ENCODE measurements at regions not wholly inside any gene's neighbourhood (a gene's known extent, or its start where the extent isn't known, plus 50 kb on each side); places are given as distances from the start of the nearest gene placed in this dataset.
"Not testable (repeated sequence)": the region's sequence is repeated elsewhere in the genome, so short reads cannot be mapped to it uniquely, and the experiment has no call there.

DNA sequence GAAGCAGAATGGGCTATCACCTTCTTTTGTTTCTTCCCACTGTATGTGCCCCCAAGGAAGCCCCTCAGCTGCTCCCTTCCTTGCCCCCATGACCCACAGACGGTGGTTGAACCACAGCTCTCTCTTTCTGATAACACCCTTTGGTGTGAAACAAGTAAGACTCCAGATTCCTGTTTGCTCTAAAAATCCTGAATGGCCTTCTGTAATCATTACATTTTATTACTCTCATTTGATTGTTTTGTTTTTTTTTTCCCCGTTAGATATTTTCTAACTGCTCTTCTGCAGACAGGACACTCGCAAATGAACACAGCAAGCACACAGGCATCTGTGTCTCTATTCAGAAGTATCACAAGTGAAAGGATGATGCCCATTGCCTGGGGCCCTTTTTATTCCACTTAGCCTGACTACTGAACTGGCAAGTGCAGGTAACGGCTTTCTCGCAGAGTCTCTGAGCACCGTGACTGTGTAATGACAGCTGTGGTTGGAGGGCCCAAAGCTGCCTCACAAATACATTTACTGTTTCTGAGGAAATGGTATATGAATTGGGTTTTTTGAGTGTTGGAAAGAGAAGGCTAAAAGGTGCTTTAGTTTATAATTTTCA, 59.3 kb downstream of the OXGR1 start:
- no peaks in the 10 kb centered on the region for H3K36me3 ChIP-seq (ENCODE audit: control insufficient read depth in 2 of 2, extremely low read depth in 1 of 2, insufficient read depth in 1 of 2, low read length in 1 of 2)
- H3K27ac ChIP-seq (ENCODE audit: low read length) = no peak overlapping the region
- H3K4me3 Mint-ChIP-seq = no peak overlapping the region
- H3K4me1 Mint-ChIP-seq = no peaks in the 10 kb centered on the region
- CTCF ChIA-PET = no interaction called here
- no peaks in the 10 kb centered on the region for H3K9me3 ChIP-seq
- H3K27me3 Mint-ChIP-seq = no peaks in the 10 kb centered on the region
- H3K27me3 ChIP-seq (replicated peaks in 1 of 2; ENCODE audit: control insufficient read depth in 2 of 2, extremely low read depth in 1 of 2, insufficient read depth in 2 of 2, low read length in 1 of 2) = no peaks in the 10 kb centered on the region
- H3K9me3 Mint-ChIP-seq = no peaks in the 10 kb centered on the region
- no peak overlapping the region for H3K27ac Mint-ChIP-seq
- H3K4me3 ChIP-seq (ENCODE audit: control insufficient read depth in 1 of 2, extremely low read depth in 1 of 2, low read length in 1 of 2) = no peak overlapping the region
- POLR2A ChIA-PET = no interaction called here
- H3K36me3 Mint-ChIP-seq = no peaks in the 10 kb centered on the region
- H3K4me1 ChIP-seq (ENCODE audit: control insufficient read depth in 1 of 2, extremely low read depth in 1 of 2, insufficient read depth in 2 of 2, low read length in 2 of 2) = no peaks in the 10 kb centered on the region
- DNase-seq (no peak), ATAC-seq (replicated peaks in 1 of 4) (no peak)
- WGBS (ENCODE audit: insufficient coverage) = no CpG with 5 or more reads among the region's 6 CpGs

DNA sequence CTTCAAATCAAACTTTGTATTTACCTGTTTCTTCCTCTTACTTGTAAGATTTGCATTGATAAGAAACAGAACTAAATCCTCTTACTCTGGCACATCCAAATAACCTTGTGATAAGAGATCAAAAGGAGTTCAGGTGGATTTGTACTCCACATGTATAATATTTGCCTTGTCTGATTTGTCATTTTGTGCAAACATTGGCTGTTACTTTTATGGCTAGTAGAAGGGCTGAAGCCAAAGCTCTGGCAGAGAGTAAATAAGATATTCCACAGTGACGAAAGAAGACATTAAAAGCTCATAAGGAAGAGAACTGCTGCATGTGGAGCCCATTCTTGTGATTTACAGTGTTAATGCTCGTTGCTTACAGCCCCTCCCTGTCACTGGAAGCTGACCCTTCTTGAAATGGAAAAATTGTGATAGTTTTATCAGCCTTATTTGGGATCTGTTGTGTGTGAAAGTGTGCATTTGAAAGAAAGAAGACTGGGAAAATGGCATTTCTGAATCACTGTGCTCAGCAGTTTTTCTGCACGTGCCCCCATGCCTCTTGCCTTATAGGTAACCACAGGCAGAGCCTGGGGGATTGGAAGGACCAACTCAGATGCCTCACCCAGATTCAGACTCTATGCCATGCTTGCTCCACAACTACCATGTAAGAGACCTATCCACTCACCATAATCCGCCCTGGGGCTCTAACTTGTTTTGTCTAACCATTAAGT, 68.2 kb downstream of the OXGR1 start:
- Mint-ChIP-seq H3K9me3 (peaks cover 11 to 24% (median 13%) of the 10 kb centered on the region in 3 donors), H3K27ac (no peak overlapping the region), H3K36me3 (no peaks in the 10 kb centered on the region), H3K27me3 (no peaks in the 10 kb centered on the region), H3K4me3 (no peak overlapping the region), H3K4me1 (no peaks in the 10 kb centered on the region)
- ATAC-seq (replicated peaks in 1 of 4) (no peak), DNase-seq (no peak)
- Histone ChIP-seq H3K4me1 (ENCODE audit: control insufficient read depth in 1 of 2, extremely low read depth in 1 of 2, insufficient read depth in 2 of 2, low read length in 2 of 2) (no peaks in the 10 kb centered on the region), H3K9me3 (no peaks in the 10 kb centered on the region), H3K27ac (ENCODE audit: low read length) (no peak overlapping the region), H3K4me3 (ENCODE audit: control insufficient read depth in 1 of 2, extremely low read depth in 1 of 2, low read length in 1 of 2) (no peak overlapping the region), H3K27me3 (replicated peaks in 1 of 2; ENCODE audit: control insufficient read depth in 2 of 2, extremely low read depth in 1 of 2, insufficient read depth in 2 of 2, low read length in 1 of 2) (no peaks in the 10 kb centered on the region), H3K36me3 (ENCODE audit: control insufficient read depth in 2 of 2, extremely low read depth in 1 of 2, insufficient read depth in 1 of 2, low read length in 1 of 2) (no peaks in the 10 kb centered on the region)
- ChIA-PET CTCF (interaction anchor here in 1 of 2 donors (0.6 kb wide), 1 partner anchor 386 kb away, joined by 3 read pairs; no protein-coding TSS in a partner anchor), POLR2A (no interaction called here)
- WGBS (ENCODE audit: insufficient coverage) = 46% methylated on average over 3 of the region's 4 CpGs

DNA sequence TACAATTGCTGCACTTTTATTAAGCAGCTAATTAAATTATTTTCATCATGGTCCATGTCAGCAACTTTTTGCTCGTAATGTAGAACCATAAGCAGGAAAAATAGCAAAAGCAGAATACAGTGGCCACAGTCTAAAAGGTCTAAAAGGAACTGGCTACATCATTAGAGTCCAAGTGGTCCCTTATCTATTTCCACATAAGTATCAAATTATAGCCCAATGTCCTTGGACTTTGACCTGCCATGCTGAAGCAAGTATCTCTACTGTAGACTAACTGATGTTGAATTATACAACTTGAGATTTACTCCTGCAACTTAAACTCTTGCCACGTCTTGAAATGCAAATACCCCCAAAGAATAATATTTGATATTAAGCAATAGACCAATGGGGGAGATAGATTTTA, 68.8 kb downstream of the OXGR1 start:
- WGBS (ENCODE audit: insufficient coverage) = 50% methylated on average over 1 of the region's 2 CpGs
- no peak overlapping the region for H3K27ac Mint-ChIP-seq
- H3K27me3 Mint-ChIP-seq = no peaks in the 10 kb centered on the region

DNA sequence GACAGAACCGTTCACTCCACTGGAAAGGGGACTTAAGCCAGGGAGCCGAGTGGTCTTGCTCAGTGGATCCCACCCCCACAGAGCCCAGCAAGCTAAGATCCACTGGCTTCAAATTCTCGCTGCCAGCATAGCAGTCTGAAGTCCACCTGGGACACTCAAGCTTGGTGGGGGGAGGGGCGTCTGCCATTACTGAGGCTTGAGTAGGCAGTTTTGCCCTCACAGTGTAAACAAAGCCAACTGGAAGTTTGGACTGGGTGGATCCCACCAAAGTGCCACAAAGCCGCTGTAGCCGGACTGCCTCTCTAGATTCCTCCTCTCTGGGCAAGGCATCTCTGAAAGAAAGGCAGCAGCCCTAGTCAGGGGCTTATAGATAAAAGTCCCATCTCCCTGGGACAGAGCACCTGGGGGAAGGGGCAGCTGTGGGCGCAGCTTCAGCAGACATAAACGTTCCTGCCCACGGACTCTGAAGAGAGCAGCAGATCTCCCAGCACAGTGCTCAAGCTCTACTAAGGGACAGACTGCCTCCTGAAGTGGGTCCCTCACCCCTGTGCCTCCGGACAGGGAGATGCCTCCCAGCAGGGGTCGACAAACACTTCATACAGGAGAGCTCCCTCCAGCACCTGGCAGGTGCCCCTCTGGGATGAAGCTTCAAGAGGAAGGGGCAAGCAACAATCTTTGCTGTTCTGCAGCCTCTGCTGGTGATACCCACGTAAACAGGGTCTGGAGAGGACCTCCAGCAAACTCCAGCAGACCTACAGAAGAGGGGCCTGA, 75.2 kb downstream of the OXGR1 start:
- ATAC-seq (replicated peaks in 1 of 4); POLR2A ChIA-PET; H3K4me3 ChIP-seq (ENCODE audit: control insufficient read depth in 1 of 2, extremely low read depth in 1 of 2, low read length in 1 of 2); H3K9me3 ChIP-seq; H3K4me1 Mint-ChIP-seq; H3K4me1 ChIP-seq (ENCODE audit: control insufficient read depth in 1 of 2, extremely low read depth in 1 of 2, insufficient read depth in 2 of 2, low read length in 2 of 2); H3K36me3 ChIP-seq (ENCODE audit: control insufficient read depth in 2 of 2, extremely low read depth in 1 of 2, insufficient read depth in 1 of 2, low read length in 1 of 2); H3K27me3 Mint-ChIP-seq; H3K36me3 Mint-ChIP-seq; H3K27ac ChIP-seq (ENCODE audit: low read length); H3K27me3 ChIP-seq (replicated peaks in 1 of 2; ENCODE audit: control insufficient read depth in 2 of 2, extremely low read depth in 1 of 2, insufficient read depth in 2 of 2, low read length in 1 of 2); H3K27ac Mint-ChIP-seq; CTCF ChIA-PET; H3K4me3 Mint-ChIP-seq; DNase-seq: not testable (repeated sequence)
- 85% methylated on average over 7 of the region's 12 CpGs for WGBS (ENCODE audit: insufficient coverage)
- H3K9me3 Mint-ChIP-seq = peaks cover 21 to 30% (median 27%) of the 10 kb centered on the region in 3 donors

More for the DNA sequence above, 68.8 kb downstream of the OXGR1 start:
- no peak for DNase-seq
- Histone ChIP-seq H3K27me3 (replicated peaks in 1 of 2; ENCODE audit: control insufficient read depth in 2 of 2, extremely low read depth in 1 of 2, insufficient read depth in 2 of 2, low read length in 1 of 2) (no peaks in the 10 kb centered on the region), H3K4me1 (ENCODE audit: control insufficient read depth in 1 of 2, extremely low read depth in 1 of 2, insufficient read depth in 2 of 2, low read length in 2 of 2) (no peaks in the 10 kb centered on the region), H3K36me3 (ENCODE audit: control insufficient read depth in 2 of 2, extremely low read depth in 1 of 2, insufficient read depth in 1 of 2, low read length in 1 of 2) (no peaks in the 10 kb centered on the region), H3K9me3 (no peaks in the 10 kb centered on the region), H3K27ac (ENCODE audit: low read length) (no peak overlapping the region), H3K4me3 (ENCODE audit: control insufficient read depth in 1 of 2, extremely low read depth in 1 of 2, low read length in 1 of 2) (no peak overlapping the region)
- no peak overlapping the region for H3K4me3 Mint-ChIP-seq
- no peaks in the 10 kb centered on the region for H3K36me3 Mint-ChIP-seq
- ATAC-seq (replicated peaks in 1 of 4) = no peak
- no peaks in the 10 kb centered on the region for H3K4me1 Mint-ChIP-seq
- ChIA-PET POLR2A (no interaction called here), CTCF (no interaction called here)
- H3K9me3 Mint-ChIP-seq = peaks cover 11 to 29% (median 13%) of the 10 kb centered on the region in 3 donors

DNA sequence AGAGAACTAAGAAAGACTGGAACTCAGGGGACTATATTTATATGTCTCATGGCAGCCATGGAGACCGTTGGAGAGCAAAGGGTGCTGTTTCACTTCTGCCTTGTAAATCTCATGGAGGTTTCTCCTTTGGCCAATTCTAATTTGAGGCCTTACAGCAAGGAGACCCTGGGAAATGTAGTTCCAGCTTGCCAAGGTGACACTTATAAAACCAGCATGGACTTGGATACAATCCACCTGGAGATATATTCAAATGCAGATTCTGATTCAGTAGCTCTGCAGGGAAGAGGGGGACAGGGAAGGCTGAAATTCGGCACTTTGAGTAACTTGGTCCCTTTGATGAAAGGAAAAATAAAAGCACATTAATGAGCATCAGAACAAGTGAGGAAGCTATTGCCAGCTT, 90.0 kb downstream of the OXGR1 start:
- ATAC-seq (replicated peaks in 1 of 4) = no peak

DNA sequence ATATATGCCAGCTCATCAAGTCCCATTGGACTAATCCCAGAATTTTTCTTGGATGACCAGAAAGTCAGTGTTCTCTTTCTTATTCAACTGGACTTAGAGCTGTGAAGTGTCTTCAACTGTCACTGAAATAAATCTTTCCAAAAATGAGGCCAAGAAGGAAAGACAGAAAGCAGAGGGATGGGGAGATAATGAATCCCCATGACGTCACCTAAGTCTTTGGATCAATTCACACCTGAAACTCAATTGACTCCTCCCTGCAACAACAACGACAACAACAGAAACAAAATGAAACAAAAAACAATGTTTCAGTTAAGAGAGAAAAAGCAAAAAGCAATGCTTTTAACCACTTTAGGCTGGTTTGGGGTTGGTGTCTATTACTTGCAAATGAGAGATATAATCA, 91.2 kb downstream of the OXGR1 start:
- Mint-ChIP-seq H3K36me3 (no peaks in the 10 kb centered on the region), H3K4me3 (no peak overlapping the region), H3K27me3 (no peaks in the 10 kb centered on the region), H3K9me3 (peaks cover 0 to 8% (median 0%) of the 10 kb centered on the region in 3 donors), H3K27ac (no peak overlapping the region), H3K4me1 (no peaks in the 10 kb centered on the region)
- Histone ChIP-seq H3K27ac (ENCODE audit: low read length) (no peak overlapping the region), H3K27me3 (replicated peaks in 1 of 2; ENCODE audit: control insufficient read depth in 2 of 2, extremely low read depth in 1 of 2, insufficient read depth in 2 of 2, low read length in 1 of 2) (no peaks in the 10 kb centered on the region), H3K36me3 (ENCODE audit: control insufficient read depth in 2 of 2, extremely low read depth in 1 of 2, insufficient read depth in 1 of 2, low read length in 1 of 2) (no peaks in the 10 kb centered on the region), H3K9me3 (no peaks in the 10 kb centered on the region), H3K4me1 (ENCODE audit: control insufficient read depth in 1 of 2, extremely low read depth in 1 of 2, insufficient read depth in 2 of 2, low read length in 2 of 2) (no peaks in the 10 kb centered on the region), H3K4me3 (ENCODE audit: control insufficient read depth in 1 of 2, extremely low read depth in 1 of 2, low read length in 1 of 2) (no peak overlapping the region)
- DNase-seq (no peak), ATAC-seq (replicated peaks in 1 of 4) (no peak)
- no CpG with 5 or more reads among the region's 2 CpGs for WGBS (ENCODE audit: insufficient coverage)
- CTCF ChIA-PET = no interaction called here
- POLR2A ChIA-PET = no interaction called here

More for the DNA sequence above, 90.0 kb downstream of the OXGR1 start:
- Histone ChIP-seq H3K36me3 (ENCODE audit: control insufficient read depth in 2 of 2, extremely low read depth in 1 of 2, insufficient read depth in 1 of 2, low read length in 1 of 2) (no peaks in the 10 kb centered on the region), H3K27me3 (replicated peaks in 1 of 2; ENCODE audit: control insufficient read depth in 2 of 2, extremely low read depth in 1 of 2, insufficient read depth in 2 of 2, low read length in 1 of 2) (no peaks in the 10 kb centered on the region), H3K9me3 (no peaks in the 10 kb centered on the region), H3K4me3 (ENCODE audit: control insufficient read depth in 1 of 2, extremely low read depth in 1 of 2, low read length in 1 of 2) (no peak overlapping the region), H3K4me1 (ENCODE audit: control insufficient read depth in 1 of 2, extremely low read depth in 1 of 2, insufficient read depth in 2 of 2, low read length in 2 of 2) (no peaks in the 10 kb centered on the region), H3K27ac (ENCODE audit: low read length) (no peak overlapping the region)
- CTCF ChIA-PET = interaction anchor here in 1 of 2 donors (1.1 kb wide), 1 partner anchor 13 kb away, joined by 8 read pairs; no protein-coding TSS in a partner anchor
- DNase-seq = no peak
- no peaks in the 10 kb centered on the region for H3K27me3 Mint-ChIP-seq
- no peaks in the 10 kb centered on the region for H3K36me3 Mint-ChIP-seq
- 60% methylated on average over 1 of the region's 2 CpGs for WGBS (ENCODE audit: insufficient coverage)
- POLR2A ChIA-PET = no interaction called here
- no peak overlapping the region for H3K27ac Mint-ChIP-seq
- peaks cover 0 to 8% (median 3%) of the 10 kb centered on the region in 3 donors for H3K9me3 Mint-ChIP-seq
- no peak overlapping the region for H3K4me3 Mint-ChIP-seq
- no peaks in the 10 kb centered on the region for H3K4me1 Mint-ChIP-seq

All from T-cell (primary cell).